Prostate gland (tissue), 2 donors: ENCODE measurements at regions not wholly inside any gene's neighbourhood (a gene's known extent, or its start where the extent isn't known, plus 50 kb on each side); places are given as distances from the start of the nearest gene placed in this dataset.

ENCODE experiments used
- CTCF ChIP-seq, 4 experiments: fragments of 200-600 bp in 2 of 4; fragments of 450-650 bp in 2 of 4; sonication (generic) in 2 of 4; IDR thresholded peaks; 1 replicate in 3 of 4; 2 replicates in 1 of 4; pipeline ENCODE4 v1.5.1; 2016 to 2019; ENCODE audit warnings: antibody characterized with exemption in 4 of 4, mild to moderate bottlenecking in 2 of 4, moderate library complexity in 2 of 4
- POLR2A ChIP-seq: fragments of 450-650 bp; IDR thresholded peaks from one replicate; pipeline ENCODE4 v1.6.1; 2016; ENCODE audit warnings: antibody characterized with exemption, mild to moderate bottlenecking
- POLR2AphosphoS5 ChIP-seq: sonication (generic); formaldehyde crosslinking; IDR thresholded peaks from one replicate; pipeline ENCODE4 v1.6.1; 2017; ENCODE audit warnings: antibody characterized with exemption

- TF ChIP-seq POLR2A (no peak), POLR2AphosphoS5 (no peak), CTCF (IDR thresholded peaks at IDR 0.05) (no peak)
These were observed 188.0 kb upstream of the SLC16A7 start for GRCh38 chr12:59407799-59408198.
